Endothelial cell of umbilical vein (primary cell): ENCODE measurements at regions not wholly inside any gene's neighbourhood (a gene's known extent, or its start where the extent isn't known, plus 50 kb on each side); places are given as distances from the start of the nearest gene placed in this dataset.

Source experiments
- BruUV-seq: library from RNA; stranded (reverse); fragments of 400-500 nt; replicated peaks from 2 replicates; lab custom pipeline; 2021; lab: Mats Ljungman, UMichigan
- CTCF ChIA-PET: fragments of 300-600, 350-600 bp; sonication (Branson Sonifier 250); formaldehyde crosslinking; loops from one replicate; lab custom pipeline; 2021; ENCODE audit warnings: antibody characterized with exemption, inconsistent platforms; lab: Charles Lee
- POLR2A ChIA-PET: fragments of 300-600, 350-600 bp; sonication (Branson Sonifier 250); formaldehyde crosslinking; loops from one replicate; lab custom pipeline; 2021; ENCODE audit warnings: antibody characterized with exemption, inconsistent platforms; lab: Charles Lee
- DNase-seq: peaks from one replicate; pipeline ENCODE4 v3.0.0-alpha.2; 2011; ENCODE audit warnings: low read depth, low spot score
- FAIRE-seq: peaks from 2 replicates; lab custom pipeline; 2011; peaks lifted over from hg19 to GRCh38; lab: Jason Lieb, UNC
- H2AFZ ChIP-seq: 2 replicates; pipeline ENCODE4 v1.6.0; 2012; ENCODE audit warnings: low read depth, low read length, control low read depth, inconsistent platforms
- H3K27ac ChIP-seq: 2 replicates; pipeline ENCODE4 v1.5.1; 2011; ENCODE audit warnings: low read depth, mild to moderate bottlenecking, control low read depth, low read length, moderate library complexity; ENCODE audit not compliant: insufficient read depth
- H3K27me3 ChIP-seq, 2 experiments: 2 replicates each; pipeline versions ENCODE4 v1.6.0 to v1.6.1; 2011; ENCODE audit warnings: low read length in 2 of 2, mixed read lengths in 1 of 2; ENCODE audit not compliant: control insufficient read depth in 2 of 2, insufficient read depth in 2 of 2
- H3K36me3 ChIP-seq, 2 experiments: 2 replicates in 1 of 2; 3 replicates in 1 of 2; pipeline ENCODE4 v1.5.1; 2011; ENCODE audit warnings: low read length in 2 of 2, mild to moderate bottlenecking in 1 of 2, moderate library complexity in 1 of 2; ENCODE audit not compliant: control insufficient read depth in 2 of 2, insufficient read depth in 2 of 2; ENCODE audit errors: extremely low read depth in 1 of 2
- H3K4me1 ChIP-seq: 3 replicates; pipeline ENCODE4 v1.5.1; 2011; ENCODE audit warnings: mild to moderate bottlenecking, low read length; ENCODE audit not compliant: control insufficient read depth, insufficient read depth; ENCODE audit errors: extremely low read depth
- H3K4me2 ChIP-seq: 2 replicates; pipeline ENCODE4 v1.6.1; 2011; ENCODE audit warnings: low read length, control low read depth, mixed read lengths; ENCODE audit not compliant: insufficient read depth
- H3K4me3 ChIP-seq, 3 experiments: fragments of 200-600 bp in 1 of 3; sonication (generic), shearing (Covaris generic) in 1 of 3; replicated peaks in 1 of 3; 2 replicates each; pipeline ENCODE4 v1.5.1; 2011 to 2016; ENCODE audit warnings: control low read depth in 3 of 3, low read length in 3 of 3, mild to moderate bottlenecking in 2 of 3, inconsistent platforms in 1 of 3, low read depth in 1 of 3, moderate library complexity in 1 of 3; ENCODE audit not compliant: insufficient read depth in 1 of 3
- H3K79me2 ChIP-seq: 2 replicates; pipeline ENCODE4 v1.6.0; 2012; ENCODE audit warnings: low read length, inconsistent platforms; ENCODE audit not compliant: control insufficient read depth, insufficient read depth
- H3K9ac ChIP-seq: replicated peaks from 2 replicates; pipeline ENCODE3; 2011; ENCODE audit warnings: low read length, control low read depth; ENCODE audit not compliant: insufficient read depth; ENCODE audit errors: extremely low read depth
- H3K9me1 ChIP-seq: replicated peaks from 3 replicates; pipeline ENCODE4 v1.6.0; 2011; ENCODE audit warnings: mild to moderate bottlenecking, low read length; ENCODE audit not compliant: control insufficient read depth, insufficient read depth; ENCODE audit errors: extremely low read depth
- H3K9me3 ChIP-seq: replicated peaks from 2 replicates; pipeline ENCODE4 v1.5.1; 2012; ENCODE audit warnings: low read length, inconsistent platforms; ENCODE audit not compliant: control insufficient read depth, insufficient read depth
- H4K20me1 ChIP-seq: replicated peaks from 2 replicates; pipeline ENCODE3; 2011; ENCODE audit warnings: mild to moderate bottlenecking, low read length; ENCODE audit not compliant: control insufficient read depth, insufficient read depth; ENCODE audit errors: extremely low read depth
- EZH2 ChIP-seq: IDR thresholded peaks from 2 replicates; pipeline ENCODE4 v1.6.1; 2012; ENCODE audit warnings: borderline replicate concordance, low read depth, mild to moderate bottlenecking, moderate library complexity, low read length, inconsistent platforms; ENCODE audit not compliant: severe bottlenecking
- FOS ChIP-seq: IDR thresholded peaks from 2 replicates; pipeline ENCODE4 v1.6.1; 2011; ENCODE audit warnings: mild to moderate bottlenecking, low read length, moderate library complexity, borderline replicate concordance; ENCODE audit not compliant: insufficient read depth
- GATA2 ChIP-seq: IDR thresholded peaks from 2 replicates; pipeline ENCODE4 v1.7.0; 2011; ENCODE audit warnings: low read depth, mild to moderate bottlenecking, moderate library complexity, mixed read lengths, low read length; ENCODE audit not compliant: insufficient read length, insufficient read depth
- JUN ChIP-seq: IDR thresholded peaks from 2 replicates; pipeline ENCODE4 v1.6.1; 2011; ENCODE audit warnings: borderline replicate concordance, low read depth; ENCODE audit not compliant: insufficient read length, insufficient read depth
- MYC ChIP-seq: IDR thresholded peaks from one replicate; pipeline ENCODE4 v1.6.1; 2011; ENCODE audit warnings: mild to moderate bottlenecking, low read depth, low read length
- POLR2A ChIP-seq: IDR thresholded peaks from 2 replicates; pipeline ENCODE4 v1.6.1; 2012; ENCODE audit warnings: low read depth, mild to moderate bottlenecking, control low read depth, low read length
- POLR2AphosphoS5 ChIP-seq: IDR thresholded peaks from 2 replicates; pipeline ENCODE4 v1.6.1; 2012; ENCODE audit warnings: low read depth, mild to moderate bottlenecking, control low read depth, low read length, moderate library complexity; ENCODE audit not compliant: insufficient read depth
- dilution Hi-C: fragments of 300-500 bp; cut with MboI; formaldehyde crosslinking; loops from one replicate; pipeline ENCODE4 v1.15.0; 2019; ENCODE audit warnings: low sequenced_read_pairs; ENCODE audit not compliant: extremely low pct_ligation_motif_present
- intact Hi-C: fragments of 100-400 bp; cut with micrococcal nuclease; formaldehyde crosslinking; loops from one replicate; pipeline ENCODE4 v1.10.0; 2022
- TF ChIP-seq, protein P1 (sequence below): IDR thresholded peaks from 2 replicates; pipeline ENCODE4 v1.6.1; 2011; ENCODE audit not compliant: insufficient read depth, insufficient read length
- TF ChIP-seq, protein P2 (sequence below), 2 donors: IDR thresholded peaks; 1 replicate in 1 of 2; 2 replicates in 1 of 2; pipeline ENCODE4 v1.5.1; 2011; ENCODE audit warnings: low read length in 2 of 2, mild to moderate bottlenecking in 2 of 2, moderate library complexity in 2 of 2, control low read depth in 1 of 2, inconsistent platforms in 1 of 2, low read depth in 1 of 2; ENCODE audit not compliant: insufficient read depth in 1 of 2; ENCODE audit errors: extremely low read depth in 1 of 2

DNA sequence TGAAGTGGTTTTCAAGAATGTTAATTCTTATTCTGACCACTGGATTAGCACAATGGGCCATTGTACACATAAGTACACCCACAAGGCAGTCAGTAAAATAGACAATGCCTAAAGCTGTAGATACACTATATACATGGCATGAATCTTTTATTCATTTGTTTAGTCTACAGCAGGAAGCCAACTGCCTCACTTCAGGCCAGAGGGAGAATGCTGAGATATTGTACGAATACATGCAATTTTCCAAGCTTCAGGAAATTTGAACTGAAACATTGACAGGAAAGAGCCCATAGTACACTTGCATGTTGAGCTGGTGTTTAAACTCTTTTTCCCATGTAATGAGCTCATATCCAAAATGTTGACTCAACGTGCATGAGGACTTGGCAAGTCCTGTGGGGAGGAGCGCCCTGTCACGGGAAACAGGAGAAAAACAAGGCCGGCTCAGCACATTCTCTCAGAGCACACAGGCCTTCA lies 111.6 kb upstream of the CYP1B1 start:
- CTCF ChIA-PET, result interaction anchor here (1.2 kb wide), 1 partner anchor 72 kb away, joined by 3 read pairs; no protein-coding TSS in a partner anchor
- TF ChIP-seq FOS (no peak), EZH2 (no peak), JUN (no peak), POLR2A (no peak), POLR2AphosphoS5 (no peak), GATA2 (no peak), MYC (no peak)
- TF ChIP-seq, protein P1, sequence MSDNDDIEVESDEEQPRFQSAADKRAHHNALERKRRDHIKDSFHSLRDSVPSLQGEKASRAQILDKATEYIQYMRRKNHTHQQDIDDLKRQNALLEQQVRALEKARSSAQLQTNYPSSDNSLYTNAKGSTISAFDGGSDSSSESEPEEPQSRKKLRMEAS, result no peak
- TF ChIP-seq, protein P2, sequence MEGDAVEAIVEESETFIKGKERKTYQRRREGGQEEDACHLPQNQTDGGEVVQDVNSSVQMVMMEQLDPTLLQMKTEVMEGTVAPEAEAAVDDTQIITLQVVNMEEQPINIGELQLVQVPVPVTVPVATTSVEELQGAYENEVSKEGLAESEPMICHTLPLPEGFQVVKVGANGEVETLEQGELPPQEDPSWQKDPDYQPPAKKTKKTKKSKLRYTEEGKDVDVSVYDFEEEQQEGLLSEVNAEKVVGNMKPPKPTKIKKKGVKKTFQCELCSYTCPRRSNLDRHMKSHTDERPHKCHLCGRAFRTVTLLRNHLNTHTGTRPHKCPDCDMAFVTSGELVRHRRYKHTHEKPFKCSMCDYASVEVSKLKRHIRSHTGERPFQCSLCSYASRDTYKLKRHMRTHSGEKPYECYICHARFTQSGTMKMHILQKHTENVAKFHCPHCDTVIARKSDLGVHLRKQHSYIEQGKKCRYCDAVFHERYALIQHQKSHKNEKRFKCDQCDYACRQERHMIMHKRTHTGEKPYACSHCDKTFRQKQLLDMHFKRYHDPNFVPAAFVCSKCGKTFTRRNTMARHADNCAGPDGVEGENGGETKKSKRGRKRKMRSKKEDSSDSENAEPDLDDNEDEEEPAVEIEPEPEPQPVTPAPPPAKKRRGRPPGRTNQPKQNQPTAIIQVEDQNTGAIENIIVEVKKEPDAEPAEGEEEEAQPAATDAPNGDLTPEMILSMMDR (IDR thresholded peaks at IDR 0.05; ENCODE audit: extremely low read depth in 1 of 2, insufficient read depth in 1 of 2, low read depth in 1 of 2, low read length in 2 of 2), result no peak

More for the DNA sequence above, 111.6 kb upstream of the CYP1B1 start:
- Histone ChIP-seq H3K4me3 (no peak overlapping the region), H3K4me1 (no peaks in the 10 kb centered on the region), H3K79me2 (no peaks in the 10 kb centered on the region), H3K9me3 (no peaks in the 10 kb centered on the region), H3K36me3 (no peaks in the 10 kb centered on the region), H4K20me1 (no peaks in the 10 kb centered on the region), H2AFZ (no peak overlapping the region), H3K9ac (no peak overlapping the region), H3K27ac (no peak overlapping the region), H3K4me2 (no peak overlapping the region), H3K9me1 (no peaks in the 10 kb centered on the region), H3K27me3 (no peaks in the 10 kb centered on the region)
- DNase-seq, result peak; percentile 29
- intact Hi-C loops, result no loop called here
- dilution Hi-C loops, result no loop called here
- POLR2A ChIA-PET, result no interaction called here
- FAIRE-seq, result no peak
- BruUV-seq, result no TSS peak
